A549 (cell line): ENCODE measurements at regions not wholly inside any gene's neighbourhood (a gene's known extent, or its start where the extent isn't known, plus 50 kb on each side); places are given as distances from the start of the nearest gene placed in this dataset.

Experiments used
- ATAC-seq, 2 experiments: fragments of 200-7000 bp in 1 of 2; fragments of >200 bp in 1 of 2; cut with Nextera tagmentation in 1 of 2; cut with Tn5 transposase in 1 of 2; 3 replicates each; pipeline versions ENCODE4 v1.8.0 to v1.9.1; 2018 to 2020; ENCODE audit warnings: mild to moderate bottlenecking in 1 of 2, moderate library complexity in 1 of 2
- CTCF ChIA-PET: fragments of 300-600 bp; sonication (Branson Sonifier 250); formaldehyde crosslinking; extraction: SDS; loops from one replicate; lab custom pipeline; 2021; ENCODE audit warnings: antibody characterized with exemption, inconsistent platforms; lab: Yijun Ruan, JAX
- POLR2A ChIA-PET: fragments of 350-600 bp; formaldehyde crosslinking; extraction: SDS; loops from one replicate; lab custom pipeline; 2021; ENCODE audit warnings: antibody characterized with exemption, inconsistent platforms; lab: Yijun Ruan, JAX
- DNase-seq, 2 experiments: peaks; one replicate each; pipeline versions ENCODE4 v3.0.0 to v3.0.0-alpha.2; 2011 to 2016; ENCODE audit warnings: low read depth in 1 of 2, low spot score in 1 of 2
- FAIRE-seq: peaks from 2 replicates; lab custom pipeline; 2011; peaks lifted over from hg19 to GRCh38; lab: Jason Lieb, UNC
- H3K27ac ChIP-seq, 2 experiments: fragments of >200 bp; sonication (Bioruptor Twin); formaldehyde crosslinking; 3 replicates each; pipeline ENCODE4 v1.5.1; 2016 to 2017
- H3K4me1 ChIP-seq: fragments of >200 bp; sonication (Bioruptor Twin); formaldehyde crosslinking; 3 replicates; pipeline ENCODE4 v1.6.1; 2016
- H3K4me2 ChIP-seq: fragments of >200 bp; sonication (Bioruptor Twin); formaldehyde crosslinking; 3 replicates; pipeline ENCODE4 v1.6.1; 2016
- H3K4me3 ChIP-seq: fragments of >200 bp; sonication (Bioruptor Twin); formaldehyde crosslinking; 3 replicates; pipeline ENCODE4 v1.5.1; 2016
- H3K9me3 ChIP-seq: fragments of >200 bp; sonication (Bioruptor Twin); formaldehyde crosslinking; 3 replicates; pipeline ENCODE4 v1.6.1; 2016
- CBX2 ChIP-seq: fragments of 200-600 bp; sonication (generic); IDR thresholded peaks from 2 replicates; pipeline ENCODE4 v1.6.1; 2016; ENCODE audit warnings: low read depth, mild to moderate bottlenecking, borderline replicate concordance
- CBX8 ChIP-seq: fragments of 200-600 bp; sonication (generic); IDR thresholded peaks from 2 replicates; pipeline ENCODE4 v1.6.1; 2016
- EP300 ChIP-seq, 2 experiments: fragments of >200 bp; sonication (Bioruptor Twin); formaldehyde crosslinking; IDR thresholded peaks; 2 replicates in 1 of 2; 3 replicates in 1 of 2; pipeline ENCODE4 v1.6.1; 2016 to 2017
- ESRRA ChIP-seq: fragments of 150-350 bp; IDR thresholded peaks from 2 replicates; pipeline ENCODE4 v1.6.1; 2014; ENCODE audit warnings: mild to moderate bottlenecking, low read length, borderline replicate concordance
- FOSL2 ChIP-seq, 2 experiments: fragments of 450-650 bp in 1 of 2; fragments of >200 bp in 1 of 2; sonication (Bioruptor Twin) in 1 of 2; formaldehyde crosslinking; IDR thresholded peaks; 2 replicates each; pipeline versions ENCODE4 v1.5.0 to v1.6.1; 2016 to 2020; ENCODE audit warnings: mild to moderate bottlenecking in 1 of 2, moderate library complexity in 1 of 2
- HDAC2 ChIP-seq: fragments of 200-600 bp; sonication (generic); IDR thresholded peaks from 2 replicates; pipeline ENCODE4 v1.6.1; 2016
- HEYL ChIP-seq: fragments of 250-450 bp; sonication (Bioruptor Pico); IDR thresholded peaks from 2 replicates; pipeline ENCODE4 v1.8.0; 2021; ENCODE audit warnings: mild to moderate bottlenecking, moderate library complexity
- HOXA7 ChIP-seq: fragments of 250-450 bp; sonication (Bioruptor Pico); IDR thresholded peaks from 2 replicates; pipeline ENCODE4 v1.5.0; 2020; ENCODE audit warnings: mild to moderate bottlenecking, moderate library complexity
- JUN ChIP-seq, 2 experiments: fragments of >200 bp; sonication (Bioruptor Twin); formaldehyde crosslinking; IDR thresholded peaks; 2 replicates in 1 of 2; 3 replicates in 1 of 2; pipeline ENCODE4 v1.6.1; 2016 to 2017
- MAZ ChIP-seq: fragments of 150-350 bp; IDR thresholded peaks from 2 replicates; pipeline ENCODE4 v1.6.1; 2014; ENCODE audit warnings: antibody characterized with exemption, low read depth, low read length, borderline replicate concordance
- NFE2L2 ChIP-seq: fragments of 150-350 bp; conservative IDR thresholded peaks from 2 replicates; pipeline ENCODE4 v1.6.1; 2014; ENCODE audit warnings: low read length
- NPAS2 ChIP-seq: fragments of 250-450 bp; sonication (Bioruptor Pico); IDR thresholded peaks from 2 replicates; pipeline ENCODE4 v1.8.0; 2022; ENCODE audit warnings: mild to moderate bottlenecking, moderate library complexity, borderline replicate concordance
- PHF8 ChIP-seq: fragments of 200-600 bp; sonication (generic); IDR thresholded peaks from 2 replicates; pipeline ENCODE4 v1.6.1; 2016; ENCODE audit warnings: low read depth, mild to moderate bottlenecking, antibody characterized with exemption, moderate library complexity, borderline replicate concordance
- RARB ChIP-seq: fragments of 250-450 bp; sonication (Bioruptor Pico); IDR thresholded peaks from 2 replicates; pipeline ENCODE4 v1.8.0; 2021; ENCODE audit warnings: mild to moderate bottlenecking, moderate library complexity
- RCOR1 ChIP-seq: fragments of 150-350 bp; IDR thresholded peaks from 2 replicates; pipeline ENCODE4 v1.6.1; 2014; ENCODE audit warnings: antibody characterized with exemption, low read length, low read depth
- RFX5 ChIP-seq: fragments of 450-650 bp; IDR thresholded peaks from 2 replicates; pipeline ENCODE4 v1.7.1; 2014; ENCODE audit warnings: antibody characterized with exemption, mild to moderate bottlenecking, moderate library complexity
- SMC3 ChIP-seq: fragments of >200 bp; sonication (Bioruptor Twin); formaldehyde crosslinking; IDR thresholded peaks from 3 replicates; pipeline ENCODE4 v1.6.1; 2018; ENCODE audit warnings: inconsistent platforms
- TFCP2L1 ChIP-seq: fragments of 250-450 bp; sonication (Bioruptor Pico); IDR thresholded peaks from 2 replicates; pipeline ENCODE4 v1.5.0; 2021; ENCODE audit warnings: mild to moderate bottlenecking
- TP53 ChIP-seq: fragments of 250-450 bp; sonication (Bioruptor Pico); IDR thresholded peaks from 2 replicates; pipeline ENCODE4 v1.5.0; 2021; ENCODE audit warnings: mild to moderate bottlenecking, moderate library complexity
- ZC3H11A ChIP-seq: fragments of 450-650 bp; IDR thresholded peaks from 2 replicates; pipeline ENCODE4 v1.6.1; 2014; ENCODE audit warnings: antibody characterized with exemption, mild to moderate bottlenecking
- ZFP36 ChIP-seq: fragments of 450-650 bp; IDR thresholded peaks from 2 replicates; pipeline ENCODE4 v1.6.1; 2014; ENCODE audit warnings: borderline replicate concordance; ENCODE audit not compliant: partially characterized antibody
- WGBS: methylation state at CpG from one replicate; pipeline ENCODE4 v1.1.6; 2017; ENCODE audit errors: missing lambda C conversion rate; 5-methylcytosine and 5-hydroxymethylcytosine counted together
- TF ChIP-seq, protein P1 (sequence below): fragments of >200 bp; sonication (Bioruptor Twin); formaldehyde crosslinking; IDR thresholded peaks from 3 replicates; pipeline ENCODE4 v1.6.1; 2016
- TF ChIP-seq, protein P2 (sequence below): fragments of 450-650 bp; IDR thresholded peaks from 2 replicates; pipeline ENCODE4 v1.6.1; 2014; ENCODE audit warnings: antibody characterized with exemption
- TF ChIP-seq, protein P3 (sequence below): fragments of >200 bp; sonication (Bioruptor Twin); formaldehyde crosslinking; IDR thresholded peaks from 2 replicates; pipeline ENCODE4 v1.6.1; 2016
- TF ChIP-seq, protein P4 (sequence below): fragments of 250-450 bp; sonication (Bioruptor Pico); IDR thresholded peaks from 2 replicates; pipeline ENCODE4 v1.5.0; 2020; ENCODE audit warnings: low read depth, mild to moderate bottlenecking, moderate library complexity
- TF ChIP-seq, protein P5 (sequence below): IDR thresholded peaks from 2 replicates; pipeline ENCODE4 v1.6.1; 2012
- TF ChIP-seq, protein P6 (sequence below): fragments of >200 bp; sonication (Bioruptor Twin); formaldehyde crosslinking; IDR thresholded peaks from 3 replicates; pipeline ENCODE4 v1.5.1; 2016
- TF ChIP-seq, protein P7 (sequence below): IDR thresholded peaks from 2 replicates; pipeline ENCODE4 v1.6.1; 2012

DNA sequence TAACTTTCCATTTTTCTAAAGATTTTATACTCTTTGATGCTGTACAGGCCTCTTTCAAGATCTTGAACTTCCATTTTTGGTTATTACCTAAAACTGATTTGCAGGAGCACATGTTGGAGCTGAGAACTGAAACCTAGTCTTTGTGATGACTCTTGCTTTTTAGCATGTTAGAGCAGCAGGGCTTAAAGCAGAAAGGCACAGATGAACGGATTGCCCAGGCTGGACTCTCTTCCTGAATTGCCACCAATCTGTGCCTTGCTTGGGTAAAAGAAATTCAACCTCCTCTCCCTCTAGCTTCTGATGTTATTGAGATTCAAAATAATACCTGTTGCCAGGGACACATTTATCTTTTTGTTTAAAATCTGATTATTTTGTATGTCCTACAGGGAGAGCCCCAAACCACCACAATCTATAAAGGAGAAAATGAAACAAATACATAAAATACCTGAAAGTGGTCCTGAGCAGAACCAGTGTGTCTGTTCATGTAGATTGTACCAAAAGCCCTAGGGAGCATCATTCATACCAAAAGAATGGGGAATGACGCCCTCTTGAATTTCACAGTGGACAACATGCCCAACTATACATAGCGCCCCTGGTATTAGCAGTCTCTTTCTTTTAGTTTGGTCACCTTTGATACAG lies 277.0 kb upstream of the MAP2 start:
- no peak overlapping the region for H3K27ac ChIP-seq
- WGBS = 11% methylated on average over 3 of the region's 3 CpGs
- ATAC-seq = no peak
- TF ChIP-seq CBX2 (no peak), RCOR1 (no peak), ZC3H11A (no peak), ESRRA (no peak), FOSL2 (IDR thresholded peaks at IDR 0.05) (no peak), FOSL2 (CRISPR knock-in tag; IDR thresholded peaks at IDR 0.05) (no peak), JUN (IDR thresholded peaks at IDR 0.05) (no peak), MAZ (no peak), HDAC2 (no peak), EP300 (IDR thresholded peaks at IDR 0.05) (no peak), ZFP36 (no peak)
- TF ChIP-seq, protein P1, sequence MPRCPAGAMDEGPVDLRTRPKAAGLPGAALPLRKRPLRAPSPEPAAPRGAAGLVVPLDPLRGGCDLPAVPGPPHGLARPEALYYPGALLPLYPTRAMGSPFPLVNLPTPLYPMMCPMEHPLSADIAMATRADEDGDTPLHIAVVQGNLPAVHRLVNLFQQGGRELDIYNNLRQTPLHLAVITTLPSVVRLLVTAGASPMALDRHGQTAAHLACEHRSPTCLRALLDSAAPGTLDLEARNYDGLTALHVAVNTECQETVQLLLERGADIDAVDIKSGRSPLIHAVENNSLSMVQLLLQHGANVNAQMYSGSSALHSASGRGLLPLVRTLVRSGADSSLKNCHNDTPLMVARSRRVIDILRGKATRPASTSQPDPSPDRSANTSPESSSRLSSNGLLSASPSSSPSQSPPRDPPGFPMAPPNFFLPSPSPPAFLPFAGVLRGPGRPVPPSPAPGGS = no peak
- TF ChIP-seq, protein P2, sequence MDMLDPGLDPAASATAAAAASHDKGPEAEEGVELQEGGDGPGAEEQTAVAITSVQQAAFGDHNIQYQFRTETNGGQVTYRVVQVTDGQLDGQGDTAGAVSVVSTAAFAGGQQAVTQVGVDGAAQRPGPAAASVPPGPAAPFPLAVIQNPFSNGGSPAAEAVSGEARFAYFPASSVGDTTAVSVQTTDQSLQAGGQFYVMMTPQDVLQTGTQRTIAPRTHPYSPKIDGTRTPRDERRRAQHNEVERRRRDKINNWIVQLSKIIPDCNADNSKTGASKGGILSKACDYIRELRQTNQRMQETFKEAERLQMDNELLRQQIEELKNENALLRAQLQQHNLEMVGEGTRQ = no peak
- TF ChIP-seq, protein P3, sequence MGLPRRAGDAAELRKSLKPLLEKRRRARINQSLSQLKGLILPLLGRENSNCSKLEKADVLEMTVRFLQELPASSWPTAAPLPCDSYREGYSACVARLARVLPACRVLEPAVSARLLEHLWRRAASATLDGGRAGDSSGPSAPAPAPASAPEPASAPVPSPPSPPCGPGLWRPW = no peak
- TF ChIP-seq, all 56 proteins: peak for 0
- no peak for FAIRE-seq
- ChIA-PET CTCF (no interaction called here), POLR2A (no interaction called here)
- H3K9me3 ChIP-seq = no peaks in the 10 kb centered on the region
- DNase-seq = no peak
- H3K4me3 ChIP-seq = no peak overlapping the region
- no peak overlapping the region for H3K4me2 ChIP-seq
- H3K4me1 ChIP-seq = no peaks in the 10 kb centered on the region

DNA sequence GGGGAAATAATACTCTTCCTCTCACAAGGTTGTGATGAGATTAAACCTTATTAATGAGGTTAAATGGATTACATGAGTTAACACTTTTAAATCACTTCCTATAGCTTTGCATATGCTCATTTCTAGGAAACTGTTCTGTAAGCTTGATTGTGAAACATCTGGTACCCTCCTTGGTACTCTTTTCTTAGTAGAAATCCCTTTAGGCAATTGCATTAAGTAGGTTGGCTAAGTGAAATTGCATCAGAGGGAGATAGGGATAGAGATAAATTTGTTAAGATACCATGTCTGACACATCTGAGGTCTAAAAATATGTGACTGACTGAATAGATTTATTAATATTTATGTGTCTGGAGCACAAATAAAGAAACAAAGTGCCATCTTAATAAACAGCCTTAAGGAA lies 275.9 kb upstream of the MAP2 start:
- Histone ChIP-seq H3K9me3 (no peaks in the 10 kb centered on the region), H3K4me1 (no peaks in the 10 kb centered on the region)
- CTCF ChIA-PET = no interaction called here
- no peak for FAIRE-seq
- TF ChIP-seq PHF8 = no peak
- no peak for TF ChIP-seq SMC3
- no peak for TF ChIP-seq RFX5
- no peak for TF ChIP-seq RARB (CRISPR knock-in tag)
- TF ChIP-seq, protein P4, sequence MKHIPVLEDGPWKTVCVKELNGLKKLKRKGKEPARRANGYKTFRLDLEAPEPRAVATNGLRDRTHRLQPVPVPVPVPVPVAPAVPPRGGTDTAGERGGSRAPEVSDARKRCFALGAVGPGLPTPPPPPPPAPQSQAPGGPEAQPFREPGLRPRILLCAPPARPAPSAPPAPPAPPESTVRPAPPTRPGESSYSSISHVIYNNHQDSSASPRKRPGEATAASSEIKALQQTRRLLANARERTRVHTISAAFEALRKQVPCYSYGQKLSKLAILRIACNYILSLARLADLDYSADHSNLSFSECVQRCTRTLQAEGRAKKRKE (CRISPR knock-in tag) = no peak
- no peak for TF ChIP-seq HEYL (CRISPR knock-in tag)
- no peak for TF ChIP-seq NPAS2
- TF ChIP-seq HOXA7 (CRISPR knock-in tag) = no peak
- TF ChIP-seq, protein P5, sequence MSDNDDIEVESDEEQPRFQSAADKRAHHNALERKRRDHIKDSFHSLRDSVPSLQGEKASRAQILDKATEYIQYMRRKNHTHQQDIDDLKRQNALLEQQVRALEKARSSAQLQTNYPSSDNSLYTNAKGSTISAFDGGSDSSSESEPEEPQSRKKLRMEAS = no peak
- TF ChIP-seq EP300 (IDR thresholded peaks at IDR 0.05) = no peak
- TF ChIP-seq, protein P6, sequence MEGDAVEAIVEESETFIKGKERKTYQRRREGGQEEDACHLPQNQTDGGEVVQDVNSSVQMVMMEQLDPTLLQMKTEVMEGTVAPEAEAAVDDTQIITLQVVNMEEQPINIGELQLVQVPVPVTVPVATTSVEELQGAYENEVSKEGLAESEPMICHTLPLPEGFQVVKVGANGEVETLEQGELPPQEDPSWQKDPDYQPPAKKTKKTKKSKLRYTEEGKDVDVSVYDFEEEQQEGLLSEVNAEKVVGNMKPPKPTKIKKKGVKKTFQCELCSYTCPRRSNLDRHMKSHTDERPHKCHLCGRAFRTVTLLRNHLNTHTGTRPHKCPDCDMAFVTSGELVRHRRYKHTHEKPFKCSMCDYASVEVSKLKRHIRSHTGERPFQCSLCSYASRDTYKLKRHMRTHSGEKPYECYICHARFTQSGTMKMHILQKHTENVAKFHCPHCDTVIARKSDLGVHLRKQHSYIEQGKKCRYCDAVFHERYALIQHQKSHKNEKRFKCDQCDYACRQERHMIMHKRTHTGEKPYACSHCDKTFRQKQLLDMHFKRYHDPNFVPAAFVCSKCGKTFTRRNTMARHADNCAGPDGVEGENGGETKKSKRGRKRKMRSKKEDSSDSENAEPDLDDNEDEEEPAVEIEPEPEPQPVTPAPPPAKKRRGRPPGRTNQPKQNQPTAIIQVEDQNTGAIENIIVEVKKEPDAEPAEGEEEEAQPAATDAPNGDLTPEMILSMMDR = no peak
- TF ChIP-seq TP53 = no peak
- TF ChIP-seq, protein P2 = no peak
- TF ChIP-seq, protein P7, sequence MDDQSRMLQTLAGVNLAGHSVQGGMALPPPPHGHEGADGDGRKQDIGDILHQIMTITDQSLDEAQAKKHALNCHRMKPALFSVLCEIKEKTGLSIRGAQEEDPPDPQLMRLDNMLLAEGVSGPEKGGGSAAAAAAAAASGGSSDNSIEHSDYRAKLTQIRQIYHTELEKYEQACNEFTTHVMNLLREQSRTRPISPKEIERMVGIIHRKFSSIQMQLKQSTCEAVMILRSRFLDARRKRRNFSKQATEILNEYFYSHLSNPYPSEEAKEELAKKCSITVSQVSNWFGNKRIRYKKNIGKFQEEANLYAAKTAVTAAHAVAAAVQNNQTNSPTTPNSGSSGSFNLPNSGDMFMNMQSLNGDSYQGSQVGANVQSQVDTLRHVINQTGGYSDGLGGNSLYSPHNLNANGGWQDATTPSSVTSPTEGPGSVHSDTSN = no peak
- TF ChIP-seq TFCP2L1 (CRISPR knock-in tag) = no peak
- TF ChIP-seq NFE2L2 = no peak
- no peak for TF ChIP-seq CBX8
- TF ChIP-seq CBX2 = no peak
- TF ChIP-seq, all 56 proteins: peak for 0
- POLR2A ChIA-PET = no interaction called here
- Histone ChIP-seq H3K27ac (no peak overlapping the region), H3K4me2 (no peak overlapping the region), H3K4me3 (no peak overlapping the region)
- ATAC-seq (no peak), DNase-seq (no peak)
